ENCODE measurements at regions not wholly inside any gene's neighbourhood (a gene's known extent, or its start where the extent isn't known, plus 50 kb on each side); places are given as distances from the start of the nearest gene placed in this dataset.

DNA sequence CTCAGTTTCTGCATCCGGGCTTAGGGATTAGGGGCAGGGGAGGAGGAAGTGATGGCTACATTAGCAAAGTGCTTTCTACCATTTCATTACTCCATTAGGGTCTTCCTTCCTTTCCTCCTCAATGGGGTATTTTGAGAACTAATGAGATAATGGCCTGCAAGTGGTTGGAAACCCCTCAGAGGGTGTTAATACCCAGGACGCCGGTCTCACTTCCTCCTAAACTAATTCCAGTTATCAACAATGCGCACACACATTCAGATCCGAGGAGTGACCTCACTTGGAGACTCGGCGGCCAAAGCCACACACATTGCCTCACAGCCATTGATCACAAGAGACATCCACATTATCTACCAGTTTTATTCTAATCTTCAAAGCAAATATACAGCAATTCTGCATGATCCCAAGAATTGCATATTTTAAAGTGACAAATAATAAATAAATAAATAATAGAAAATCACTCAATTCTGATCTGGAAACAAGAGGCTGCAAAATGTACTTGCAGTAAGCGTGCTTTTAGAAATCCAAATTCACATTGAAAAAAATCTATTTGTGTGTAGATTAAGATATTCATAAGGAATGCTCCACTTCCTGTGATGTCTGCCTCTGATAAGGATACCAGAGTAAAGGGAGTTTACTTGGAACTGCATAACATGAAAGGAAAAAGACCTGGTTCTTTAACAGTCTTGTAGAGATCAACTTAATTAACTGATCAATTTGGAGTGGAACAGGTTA is 329.1 kb downstream of the FBXW7 start:
- H3K4me2 ChIP-seq (ENCODE audit: low read depth, low read length, poor library complexity, severe bottlenecking), result no peak overlapping the region
- no peak for TF ChIP-seq EZH2phosphoT487 (IDR thresholded peaks at IDR 0.05; ENCODE audit: borderline replicate concordance)
- TF ChIP-seq, protein P1, sequence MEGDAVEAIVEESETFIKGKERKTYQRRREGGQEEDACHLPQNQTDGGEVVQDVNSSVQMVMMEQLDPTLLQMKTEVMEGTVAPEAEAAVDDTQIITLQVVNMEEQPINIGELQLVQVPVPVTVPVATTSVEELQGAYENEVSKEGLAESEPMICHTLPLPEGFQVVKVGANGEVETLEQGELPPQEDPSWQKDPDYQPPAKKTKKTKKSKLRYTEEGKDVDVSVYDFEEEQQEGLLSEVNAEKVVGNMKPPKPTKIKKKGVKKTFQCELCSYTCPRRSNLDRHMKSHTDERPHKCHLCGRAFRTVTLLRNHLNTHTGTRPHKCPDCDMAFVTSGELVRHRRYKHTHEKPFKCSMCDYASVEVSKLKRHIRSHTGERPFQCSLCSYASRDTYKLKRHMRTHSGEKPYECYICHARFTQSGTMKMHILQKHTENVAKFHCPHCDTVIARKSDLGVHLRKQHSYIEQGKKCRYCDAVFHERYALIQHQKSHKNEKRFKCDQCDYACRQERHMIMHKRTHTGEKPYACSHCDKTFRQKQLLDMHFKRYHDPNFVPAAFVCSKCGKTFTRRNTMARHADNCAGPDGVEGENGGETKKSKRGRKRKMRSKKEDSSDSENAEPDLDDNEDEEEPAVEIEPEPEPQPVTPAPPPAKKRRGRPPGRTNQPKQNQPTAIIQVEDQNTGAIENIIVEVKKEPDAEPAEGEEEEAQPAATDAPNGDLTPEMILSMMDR (conservative IDR thresholded peaks at IDR 0.05; ENCODE audit: low read length), result no peak
- no peak overlapping the region for H3K9ac ChIP-seq (ENCODE audit: low read depth, low read length, poor library complexity, severe bottlenecking)
- H3F3A ChIP-seq (ENCODE audit: low read depth), result no peaks in the 10 kb centered on the region
- H4K20me1 ChIP-seq (ENCODE audit: insufficient read depth, low read length, poor library complexity, severe bottlenecking), result no peaks in the 10 kb centered on the region
- H3K4me3 ChIP-seq (ENCODE audit: low read length, poor library complexity, severe bottlenecking), result no peak overlapping the region
- H2AFZ ChIP-seq (ENCODE audit: low read length), result no peak overlapping the region
- H3K9me3 ChIP-seq (ENCODE audit: insufficient read depth, low read depth, low read length), result no peaks in the 10 kb centered on the region
- no peaks in the 10 kb centered on the region for H3K4me1 ChIP-seq (ENCODE audit: insufficient read depth, low read length, poor library complexity, severe bottlenecking)
- H3K27me3 ChIP-seq (ENCODE audit: insufficient read depth, low read length, poor library complexity, severe bottlenecking), result no peaks in the 10 kb centered on the region
- H3K79me2 ChIP-seq (ENCODE audit: insufficient read depth, low read length), result no peaks in the 10 kb centered on the region
- no peaks in the 10 kb centered on the region for H3K36me3 ChIP-seq (ENCODE audit: insufficient read depth, low read length)
- H3K9me2 ChIP-seq (replicated peaks; ENCODE audit: low read depth, low read length), result no peaks in the 10 kb centered on the region

DNA sequence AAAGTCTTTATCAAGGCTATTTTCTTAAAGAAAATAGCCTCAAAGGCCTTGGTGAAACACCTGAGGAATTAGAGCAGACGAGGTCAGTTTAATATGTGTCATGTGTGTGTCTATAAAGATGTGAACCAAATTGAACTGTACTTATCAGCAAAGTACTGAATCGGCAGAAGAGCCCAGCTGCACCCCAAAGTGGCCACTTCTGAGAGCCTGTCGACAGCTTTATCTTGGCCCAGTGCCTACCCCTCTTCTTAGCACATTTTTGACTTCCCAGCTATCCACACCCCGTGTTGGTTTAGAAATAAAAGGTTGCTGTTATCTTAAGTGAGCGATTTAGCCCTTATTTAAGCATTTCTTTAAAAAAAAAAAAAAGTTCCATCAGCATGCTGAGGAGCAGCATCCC is 329.7 kb downstream of the FBXW7 start:
- Histone ChIP-seq H3F3A (ENCODE audit: low read depth) (no peaks in the 10 kb centered on the region), H3K4me2 (ENCODE audit: low read depth, low read length, poor library complexity, severe bottlenecking) (no peak overlapping the region), H3K9ac (ENCODE audit: low read depth, low read length, poor library complexity, severe bottlenecking) (no peak overlapping the region), H3K79me2 (ENCODE audit: insufficient read depth, low read length) (no peaks in the 10 kb centered on the region), H3K4me3 (ENCODE audit: low read length, poor library complexity, severe bottlenecking) (no peak overlapping the region), H3K27me3 (ENCODE audit: insufficient read depth, low read length, poor library complexity, severe bottlenecking) (no peaks in the 10 kb centered on the region), H3K9me2 (replicated peaks; ENCODE audit: low read depth, low read length) (no peaks in the 10 kb centered on the region), H3K9me3 (ENCODE audit: insufficient read depth, low read depth, low read length) (no peaks in the 10 kb centered on the region), H3K36me3 (ENCODE audit: insufficient read depth, low read length) (no peaks in the 10 kb centered on the region), H2AFZ (ENCODE audit: low read length) (no peak overlapping the region), H3K4me1 (ENCODE audit: insufficient read depth, low read length, poor library complexity, severe bottlenecking) (no peaks in the 10 kb centered on the region), H4K20me1 (ENCODE audit: insufficient read depth, low read length, poor library complexity, severe bottlenecking) (no peaks in the 10 kb centered on the region)
- no peak for TF ChIP-seq EZH2phosphoT487 (IDR thresholded peaks at IDR 0.05; ENCODE audit: borderline replicate concordance)
- TF ChIP-seq, protein P1 (conservative IDR thresholded peaks at IDR 0.05; ENCODE audit: low read length), result no peak

- H3K27me3 ChIP-seq (ENCODE audit: insufficient read depth, low read length, poor library complexity, severe bottlenecking), result no peaks in the 10 kb centered on the region
- no peaks in the 10 kb centered on the region for H3F3A ChIP-seq (ENCODE audit: low read depth)
- no peak for TF ChIP-seq EZH2phosphoT487 (IDR thresholded peaks at IDR 0.05; ENCODE audit: borderline replicate concordance)
- TF ChIP-seq, protein P1 (conservative IDR thresholded peaks at IDR 0.05; ENCODE audit: low read length), result no peak
These were observed 333.5 kb downstream of the FBXW7 start for GRCh38 chr4:152202415-152202814.

More at GRCh38 chr4:152202415-152202814, 333.5 kb downstream of the FBXW7 start:
- H4K20me1 ChIP-seq (ENCODE audit: insufficient read depth, low read length, poor library complexity, severe bottlenecking), result no peaks in the 10 kb centered on the region
- no peaks in the 10 kb centered on the region for H3K4me1 ChIP-seq (ENCODE audit: insufficient read depth, low read length, poor library complexity, severe bottlenecking)
- H3K79me2 ChIP-seq (ENCODE audit: insufficient read depth, low read length), result no peaks in the 10 kb centered on the region
- H3K4me3 ChIP-seq (ENCODE audit: low read length, poor library complexity, severe bottlenecking), result no peak overlapping the region
- H3K4me2 ChIP-seq (ENCODE audit: low read depth, low read length, poor library complexity, severe bottlenecking), result no peak overlapping the region
- H3K9me3 ChIP-seq (ENCODE audit: insufficient read depth, low read depth, low read length), result no peaks in the 10 kb centered on the region
- H3K36me3 ChIP-seq (ENCODE audit: insufficient read depth, low read length), result no peaks in the 10 kb centered on the region
- no peak overlapping the region for H3K9ac ChIP-seq (ENCODE audit: low read depth, low read length, poor library complexity, severe bottlenecking)
- H3K9me2 ChIP-seq (replicated peaks; ENCODE audit: low read depth, low read length), result no peaks in the 10 kb centered on the region
- no peak overlapping the region for H2AFZ ChIP-seq (ENCODE audit: low read length)

Data from Loucy (cell line).